Nephron progenitor cell (in vitro differentiated cells): ENCODE measurements at regions not wholly inside any gene's neighbourhood (a gene's known extent, or its start where the extent isn't known, plus 50 kb on each side); places are given as distances from the start of the nearest gene placed in this dataset.

Source experiments
- DNase-seq: peaks from one replicate; pipeline ENCODE4 v3.0.0; 2021
- H3K27ac Mint-ChIP-seq: 2 replicates; pipeline ENCODE4 v1.8.0; 2021; ENCODE audit warnings: mild to moderate bottlenecking, moderate library complexity, mixed read lengths
- H3K27me3 Mint-ChIP-seq: 2 replicates; pipeline ENCODE4 v1.8.0; 2021; ENCODE audit warnings: mild to moderate bottlenecking, low read depth, mixed read lengths; ENCODE audit not compliant: poor library complexity
- H3K36me3 Mint-ChIP-seq: 2 replicates; pipeline ENCODE4 v1.8.0; 2021; ENCODE audit warnings: low read depth, mixed read lengths
- H3K4me1 Mint-ChIP-seq: 2 replicates; pipeline ENCODE4 v1.8.0; 2021; ENCODE audit warnings: mixed read lengths
- H3K4me3 Mint-ChIP-seq: 2 replicates; pipeline ENCODE4 v1.8.0; 2021; ENCODE audit warnings: mild to moderate bottlenecking, moderate library complexity, mixed read lengths
- H3K9me3 Mint-ChIP-seq: 2 replicates; pipeline ENCODE4 v1.8.0; 2021; ENCODE audit warnings: mild to moderate bottlenecking, moderate library complexity, mixed read lengths
- CTCF ChIP-seq: fragments of 200-600 bp; sonication (generic); IDR thresholded peaks from 2 replicates; pipeline ENCODE4 v1.5.0; 2021; ENCODE audit warnings: antibody characterized with exemption

GRCh38 chr2:221025398-221025797 is 546.7 kb downstream of the EPHA4 start:
- no peak overlapping the region for H3K27ac Mint-ChIP-seq
- H3K4me1 Mint-ChIP-seq, result peaks cover 10% of the 10 kb centered on the region
- no peak overlapping the region for H3K4me3 Mint-ChIP-seq
- DNase-seq, result no peak
- no peaks in the 10 kb centered on the region for H3K36me3 Mint-ChIP-seq
- H3K27me3 Mint-ChIP-seq, result peaks cover 3% of the 10 kb centered on the region
- H3K9me3 Mint-ChIP-seq, result peaks cover 23% of the 10 kb centered on the region
- no peak for TF ChIP-seq CTCF

GRCh38 chr2:221034026-221034701 is 537.9 kb downstream of the EPHA4 start:
- TF ChIP-seq CTCF, result no peak
- Mint-ChIP-seq H3K27ac (no peak overlapping the region), H3K27me3 (peaks cover 3% of the 10 kb centered on the region), H3K36me3 (no peaks in the 10 kb centered on the region), H3K4me3 (no peak overlapping the region), H3K9me3 (no peaks in the 10 kb centered on the region), H3K4me1 (no peaks in the 10 kb centered on the region)
- no peak for DNase-seq

DNA sequence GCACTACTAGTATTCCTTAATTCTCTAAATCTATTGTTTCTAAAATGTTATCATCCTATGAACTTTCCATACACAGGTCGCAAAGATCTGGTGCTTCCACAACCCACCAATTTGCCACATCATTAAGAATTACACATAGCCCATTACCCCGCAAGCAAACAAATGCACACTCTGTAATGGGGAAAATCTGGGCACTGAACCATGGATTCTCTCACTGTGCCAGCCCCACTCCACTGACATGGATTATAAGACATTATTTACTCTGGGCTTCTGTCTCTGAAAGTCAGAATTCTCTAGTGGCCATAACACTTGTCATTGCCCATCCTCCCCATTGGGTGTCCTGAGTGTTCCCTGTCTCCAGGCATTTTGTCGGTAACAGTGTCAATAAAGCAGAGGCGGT is 537.1 kb downstream of the EPHA4 start:
- Mint-ChIP-seq H3K9me3 (no peaks in the 10 kb centered on the region), H3K27ac (no peak overlapping the region), H3K4me3 (no peak overlapping the region), H3K27me3 (peaks cover 3% of the 10 kb centered on the region), H3K4me1 (no peaks in the 10 kb centered on the region), H3K36me3 (no peaks in the 10 kb centered on the region)
- no peak for TF ChIP-seq CTCF
- DNase-seq, result no peak

DNA sequence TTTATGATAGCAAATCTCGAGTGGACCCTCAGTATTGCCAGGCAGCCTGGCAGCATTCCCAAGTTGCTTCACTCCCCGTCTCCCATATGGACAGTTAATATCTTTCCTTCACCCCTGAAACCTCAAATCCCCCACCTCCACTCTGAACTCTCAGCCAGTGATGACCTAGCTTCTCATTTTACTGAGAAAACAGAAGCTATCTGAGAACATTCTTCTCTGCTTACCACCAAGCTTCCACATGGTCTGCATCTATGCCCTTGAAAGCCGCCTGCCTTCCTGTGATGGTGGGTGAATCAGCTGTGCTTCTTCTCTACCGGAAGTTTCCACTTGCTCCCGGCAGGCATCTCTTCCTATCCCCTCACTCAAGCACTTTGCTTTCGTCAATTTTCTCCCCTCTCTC is 529.2 kb downstream of the EPHA4 start:
- Mint-ChIP-seq H3K9me3 (no peaks in the 10 kb centered on the region), H3K4me3 (no peak overlapping the region), H3K27ac (no peak overlapping the region), H3K27me3 (peaks cover 3% of the 10 kb centered on the region), H3K36me3 (no peaks in the 10 kb centered on the region), H3K4me1 (no peaks in the 10 kb centered on the region)
- no peak for DNase-seq
- TF ChIP-seq CTCF, result no peak

DNA sequence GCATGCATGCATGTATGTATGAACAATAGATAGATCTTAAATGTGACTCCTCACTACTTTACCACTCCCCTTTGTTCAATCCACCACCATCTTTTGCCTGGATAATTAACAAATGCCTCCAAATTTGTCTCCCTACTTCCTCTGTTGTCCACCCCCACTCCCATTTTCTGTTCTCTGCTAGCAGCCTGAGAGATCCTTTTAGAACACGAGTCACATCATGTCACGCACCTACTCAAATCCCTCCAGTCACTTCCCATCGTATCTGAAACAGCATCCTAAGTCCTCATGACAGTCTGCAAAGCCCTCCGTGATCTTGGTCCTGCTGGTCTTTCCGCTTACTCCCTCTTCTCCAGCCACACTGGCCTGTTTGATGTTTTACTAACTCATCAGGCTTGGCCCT is 527.3 kb downstream of the EPHA4 start:
- DNase-seq, result no peak
- no peak overlapping the region for H3K4me3 Mint-ChIP-seq
- H3K27ac Mint-ChIP-seq, result no peak overlapping the region
- no peaks in the 10 kb centered on the region for H3K36me3 Mint-ChIP-seq
- no peak for TF ChIP-seq CTCF
- no peaks in the 10 kb centered on the region for H3K9me3 Mint-ChIP-seq
- H3K27me3 Mint-ChIP-seq, result peaks cover 3% of the 10 kb centered on the region
- H3K4me1 Mint-ChIP-seq, result peaks cover 7% of the 10 kb centered on the region
